CD14-positive monocyte (primary cell): ENCODE measurements at regions not wholly inside any gene's neighbourhood (a gene's known extent, or its start where the extent isn't known, plus 50 kb on each side); places are given as distances from the start of the nearest gene placed in this dataset.

Experiments
- DNase-seq, 3 donors: peaks; one replicate each; pipeline ENCODE4 v3.0.0-alpha.2; 2011 to 2022
- H2AFZ ChIP-seq: 2 replicates; pipeline ENCODE4 v1.6.0; 2012; ENCODE audit warnings: mild to moderate bottlenecking, low read depth, low read length, inconsistent platforms; ENCODE audit not compliant: insufficient read depth, poor library complexity, severe bottlenecking
- H3K27ac ChIP-seq, 2 donors: 1 replicate in 1 of 2; 2 replicates in 1 of 2; pipeline ENCODE4 v1.5.1; 2012 to 2013; ENCODE audit warnings: low read length in 2 of 2, control low read depth in 1 of 2, inconsistent platforms in 1 of 2, low read depth in 1 of 2, mild to moderate bottlenecking in 1 of 2
- H3K27me3 ChIP-seq, 2 donors: one replicate each; pipeline versions ENCODE4 v1.6.0 to v1.6.1; 2011 to 2013; ENCODE audit warnings: low read length in 2 of 2; ENCODE audit not compliant: control insufficient read depth in 2 of 2, insufficient read depth in 2 of 2
- H3K36me3 ChIP-seq, 2 donors: replicated peaks in 1 of 2; 1 replicate in 1 of 2; 2 replicates in 1 of 2; pipeline versions ENCODE4 v1.5.1 to v1.6.1; 2012 to 2013; ENCODE audit warnings: low read length in 2 of 2, control low read depth in 1 of 2, inconsistent platforms in 1 of 2, mild to moderate bottlenecking in 1 of 2; ENCODE audit not compliant: insufficient read depth in 2 of 2, control insufficient read depth in 1 of 2
- H3K4me1 ChIP-seq, 2 donors: 1 replicate in 1 of 2; 2 replicates in 1 of 2; pipeline versions ENCODE4 v1.5.1 to v1.6.1; 2012 to 2013; ENCODE audit warnings: low read length in 2 of 2, control low read depth in 1 of 2, inconsistent platforms in 1 of 2, mild to moderate bottlenecking in 1 of 2, moderate library complexity in 1 of 2; ENCODE audit not compliant: insufficient read depth in 2 of 2, control insufficient read depth in 1 of 2
- H3K4me2 ChIP-seq: replicated peaks from 2 replicates; pipeline ENCODE3; 2012; ENCODE audit warnings: low read length, moderate library complexity, mild to moderate bottlenecking; ENCODE audit not compliant: poor library complexity, severe bottlenecking; ENCODE audit errors: extremely low read depth
- H3K4me3 ChIP-seq, 3 experiments: fragments of 200-600 bp in 1 of 3; sonication (generic) in 1 of 3; replicated peaks in 1 of 3; 1 replicate in 2 of 3; 2 replicates in 1 of 3; pipeline ENCODE4 v1.5.1; 2011 to 2013; ENCODE audit warnings: low read length in 3 of 3, mild to moderate bottlenecking in 3 of 3, control low read depth in 2 of 3, low read depth in 2 of 3, inconsistent platforms in 1 of 3, moderate library complexity in 1 of 3
- H3K79me2 ChIP-seq: 2 replicates; pipeline ENCODE4 v1.6.0; 2012; ENCODE audit warnings: mild to moderate bottlenecking, control low read depth, inconsistent platforms, low read length, moderate library complexity; ENCODE audit not compliant: insufficient read depth
- H3K9ac ChIP-seq: 2 replicates; pipeline ENCODE4 v1.6.0; 2017; ENCODE audit warnings: low read length, mild to moderate bottlenecking; ENCODE audit not compliant: insufficient read depth, poor library complexity, severe bottlenecking
- H3K9me3 ChIP-seq, 2 donors: replicated peaks in 1 of 2; 1 replicate in 1 of 2; 2 replicates in 1 of 2; pipeline versions ENCODE4 v1.5.1 to v1.6.1; 2012 to 2013; ENCODE audit warnings: low read length in 2 of 2, control low read depth in 1 of 2; ENCODE audit not compliant: control insufficient read depth in 1 of 2, insufficient read depth in 1 of 2
- H4K20me1 ChIP-seq: 2 replicates; pipeline ENCODE4 v1.6.0; 2012; ENCODE audit warnings: mild to moderate bottlenecking, low read length, control low read depth, moderate library complexity; ENCODE audit not compliant: insufficient read depth
- H3K27ac Mint-ChIP-seq, 7 donors: one replicate each; pipeline ENCODE4 v1.8.0; 2020; ENCODE audit warnings: mild to moderate bottlenecking in 7 of 7, mixed read lengths in 7 of 7, moderate library complexity in 6 of 7, inconsistent platforms in 2 of 7
- H3K27me3 Mint-ChIP-seq, 3 donors: one replicate each; pipeline ENCODE4 v1.8.0; 2021 to 2022; ENCODE audit warnings: low read depth in 3 of 3, mild to moderate bottlenecking in 3 of 3, mixed read lengths in 3 of 3, moderate library complexity in 3 of 3, inconsistent platforms in 1 of 3
- H3K36me3 Mint-ChIP-seq, 2 donors: one replicate each; pipeline ENCODE4 v1.8.0; 2020; ENCODE audit warnings: mixed read lengths in 2 of 2, inconsistent platforms in 1 of 2, mild to moderate bottlenecking in 1 of 2
- H3K4me1 Mint-ChIP-seq: one replicate; pipeline ENCODE4 v1.8.0; 2020; ENCODE audit warnings: mild to moderate bottlenecking, mixed read lengths
- H3K4me3 Mint-ChIP-seq, 2 donors: one replicate each; pipeline ENCODE4 v1.8.0; 2020; ENCODE audit warnings: mild to moderate bottlenecking in 2 of 2, mixed read lengths in 2 of 2, moderate library complexity in 1 of 2
- H3K9me3 Mint-ChIP-seq, 7 donors: one replicate each; pipeline ENCODE4 v1.8.0; 2020 to 2022; ENCODE audit warnings: mixed read lengths in 7 of 7, mild to moderate bottlenecking in 6 of 7, moderate library complexity in 6 of 7, inconsistent platforms in 2 of 7
- WGBS: methylation state at CpG from one replicate; pipeline ENCODE4 v1.1.5; 2013; ENCODE audit warnings: missing lambda C conversion rate; ENCODE audit not compliant: insufficient coverage; 5-methylcytosine and 5-hydroxymethylcytosine counted together
- intact Hi-C, 2 donors: fragments of 100-400 bp; cut with micrococcal nuclease; formaldehyde crosslinking; loops; one replicate each; pipeline versions ENCODE4 v1.15.0 to v1.15.1; 2023
- TF ChIP-seq, protein P1 (sequence below): fragments of 200-600 bp; IDR thresholded peaks from one replicate; pipeline ENCODE4 v1.8.0; 2022; ENCODE audit warnings: antibody characterized with exemption, mild to moderate bottlenecking

DNA sequence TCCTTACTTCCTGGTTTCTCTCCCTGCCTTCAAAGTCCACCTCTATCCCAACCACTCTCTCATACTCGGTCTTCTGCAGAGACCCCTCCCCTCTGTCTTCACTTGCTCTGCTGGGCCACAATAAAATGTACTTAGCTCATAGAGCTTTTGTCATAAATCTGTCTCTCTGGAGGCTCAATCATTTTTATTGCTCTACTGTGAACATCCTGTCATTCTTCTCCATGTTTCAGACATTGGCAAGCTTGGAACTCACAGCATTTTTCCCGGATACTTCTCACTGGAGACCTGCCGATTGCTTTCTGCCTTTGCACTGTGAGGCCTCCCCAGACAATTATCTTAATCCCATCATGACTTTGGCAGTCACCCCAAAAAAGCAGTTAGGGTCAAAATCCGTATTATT, 192.3 kb upstream of the ZMIZ1 start:
- Mint-ChIP-seq H3K27me3 (peaks cover 2 to 12% (median 11%) of the 10 kb centered on the region in 3 donors), H3K4me3 (no peak overlapping the region), H3K4me1 (no peaks in the 10 kb centered on the region), H3K9me3 (peaks cover 0 to 19% (median 12%) of the 10 kb centered on the region in 7 donors), H3K27ac (no peak overlapping the region), H3K36me3 (no peaks in the 10 kb centered on the region)
- Histone ChIP-seq H3K4me1 (no peaks in the 10 kb centered on the region), H3K27me3 (peaks cover 0 to 5% of the 10 kb centered on the region in 2 donors), H2AFZ (no peak overlapping the region), H3K9me3 (peaks cover 0 to 9% of the 10 kb centered on the region in 2 donors), H3K79me2 (no peaks in the 10 kb centered on the region), H4K20me1 (no peaks in the 10 kb centered on the region), H3K4me2 (no peak overlapping the region), H3K9ac (no peak overlapping the region), H3K4me3 (no peak overlapping the region), H3K27ac (no peak overlapping the region), H3K36me3 (no peaks in the 10 kb centered on the region)
- DNase-seq: no peak
- TF ChIP-seq, protein P1, sequence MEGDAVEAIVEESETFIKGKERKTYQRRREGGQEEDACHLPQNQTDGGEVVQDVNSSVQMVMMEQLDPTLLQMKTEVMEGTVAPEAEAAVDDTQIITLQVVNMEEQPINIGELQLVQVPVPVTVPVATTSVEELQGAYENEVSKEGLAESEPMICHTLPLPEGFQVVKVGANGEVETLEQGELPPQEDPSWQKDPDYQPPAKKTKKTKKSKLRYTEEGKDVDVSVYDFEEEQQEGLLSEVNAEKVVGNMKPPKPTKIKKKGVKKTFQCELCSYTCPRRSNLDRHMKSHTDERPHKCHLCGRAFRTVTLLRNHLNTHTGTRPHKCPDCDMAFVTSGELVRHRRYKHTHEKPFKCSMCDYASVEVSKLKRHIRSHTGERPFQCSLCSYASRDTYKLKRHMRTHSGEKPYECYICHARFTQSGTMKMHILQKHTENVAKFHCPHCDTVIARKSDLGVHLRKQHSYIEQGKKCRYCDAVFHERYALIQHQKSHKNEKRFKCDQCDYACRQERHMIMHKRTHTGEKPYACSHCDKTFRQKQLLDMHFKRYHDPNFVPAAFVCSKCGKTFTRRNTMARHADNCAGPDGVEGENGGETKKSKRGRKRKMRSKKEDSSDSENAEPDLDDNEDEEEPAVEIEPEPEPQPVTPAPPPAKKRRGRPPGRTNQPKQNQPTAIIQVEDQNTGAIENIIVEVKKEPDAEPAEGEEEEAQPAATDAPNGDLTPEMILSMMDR: no peak
- intact Hi-C loops: no loop called here
- 96% methylated on average over 4 of the region's 4 CpGs for WGBS

DNA sequence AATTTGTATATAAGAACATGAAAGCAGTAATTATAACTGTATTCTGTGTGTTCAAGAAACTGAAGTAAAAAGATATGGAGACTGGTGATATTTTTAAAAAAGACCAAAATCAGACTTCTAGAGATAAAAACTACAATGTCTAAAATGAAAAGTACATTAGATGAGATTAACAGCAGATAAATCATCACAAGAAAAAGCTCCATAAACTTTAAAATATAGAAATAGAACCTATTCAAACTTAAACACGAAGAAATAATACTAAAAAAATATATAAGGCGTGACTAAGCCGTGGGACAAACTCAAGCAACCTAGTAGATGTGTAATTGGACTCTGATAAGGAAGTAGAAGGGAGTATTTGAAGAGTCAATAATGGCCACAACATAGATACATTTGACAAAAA, 189.1 kb upstream of the ZMIZ1 start:
- intact Hi-C loops: no loop called here
- Histone ChIP-seq H3K27ac (no peak overlapping the region), H3K36me3 (no peaks in the 10 kb centered on the region), H3K4me2 (no peak overlapping the region), H3K9ac (no peak overlapping the region), H3K27me3 (no peaks in the 10 kb centered on the region), H4K20me1 (no peaks in the 10 kb centered on the region), H3K79me2 (no peaks in the 10 kb centered on the region), H2AFZ (no peak overlapping the region), H3K4me1 (no peaks in the 10 kb centered on the region), H3K4me3 (no peak overlapping the region), H3K9me3 (peaks cover under 1 to 9% of the 10 kb centered on the region in 2 donors)
- Mint-ChIP-seq H3K4me1 (no peaks in the 10 kb centered on the region), H3K4me3 (no peak overlapping the region), H3K9me3 (peaks cover 0 to 22% (median 15%) of the 10 kb centered on the region in 7 donors), H3K36me3 (no peaks in the 10 kb centered on the region), H3K27ac (no peak overlapping the region), H3K27me3 (peaks cover 0 to 6% (median 0%) of the 10 kb centered on the region in 3 donors)
- no peak for DNase-seq
- no CpG with 5 or more reads among the region's 3 CpGs for WGBS
- TF ChIP-seq, protein P1: no peak
